ENCODE measurements at regions not wholly inside any gene's neighbourhood (a gene's known extent, or its start where the extent isn't known, plus 50 kb on each side); places are given as distances from the start of the nearest gene placed in this dataset.

DNA sequence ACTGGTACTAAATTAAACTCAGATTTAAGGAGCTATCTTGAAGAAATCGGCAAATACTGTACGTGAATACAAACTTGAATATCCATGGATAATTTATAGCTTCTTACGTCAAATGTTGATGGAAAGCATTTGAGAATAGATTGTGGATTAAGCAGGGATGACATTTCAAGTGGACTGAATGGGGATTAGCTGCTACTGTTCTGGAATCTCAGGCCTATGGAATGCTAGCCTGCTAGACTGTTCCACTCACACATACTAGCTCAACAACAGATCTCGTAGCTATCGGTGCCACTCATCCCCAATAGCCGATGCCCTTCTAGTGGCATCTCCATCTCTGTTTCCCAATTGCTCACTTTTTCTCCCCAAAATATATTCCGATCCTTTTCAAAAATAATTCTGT, 62.0 kb upstream of the USP25 start:
- no peak overlapping the region for H3K18ac ChIP-seq (ENCODE audit: insufficient read length, low read depth, low read length)
- no peak overlapping the region for H2BK5ac ChIP-seq (ENCODE audit: insufficient read length, low read length)
- H2BK12ac ChIP-seq (ENCODE audit: insufficient read length, low read depth, low read length): no peak overlapping the region
- H2AFZ ChIP-seq (ENCODE audit: low read length): no peak overlapping the region
- H4K91ac ChIP-seq (ENCODE audit: insufficient read length, low read depth, low read length): no peak overlapping the region
- H3K56ac ChIP-seq (ENCODE audit: insufficient read length, low read depth, low read length): no peak overlapping the region
- H3K9me3 ChIP-seq (ENCODE audit: control insufficient read depth, low read depth, low read length): no peaks in the 10 kb centered on the region
- Mint-ChIP-seq H3K36me3 (ENCODE audit: insufficient read depth in 1 of 3, low read depth in 3 of 3) (no peaks in the 10 kb centered on the region), H3K9me3 (no peaks in the 10 kb centered on the region), H3K27me3 (ENCODE audit: low read depth) (no peaks in the 10 kb centered on the region), H3K27ac (no peak overlapping the region), H3K4me1 (0 out of 4 replicates have a peak, but pooled peaks cover 0 to 2% of the 10 kb centered on the region in 2 experiments), H3K4me3 (no peak overlapping the region)
- no peak overlapping the region for H2BK20ac ChIP-seq (ENCODE audit: low read depth, low read length, poor library complexity, severe bottlenecking)
- no peak for DNase-seq
- no peak overlapping the region for H3K27ac ChIP-seq (ENCODE audit: insufficient read length, low read depth, low read length)
- H2BK15ac ChIP-seq (ENCODE audit: low read depth, low read length): no peak overlapping the region
- no peaks in the 10 kb centered on the region for H4K20me1 ChIP-seq (ENCODE audit: control insufficient read depth, insufficient read depth, insufficient read length)
- H3K14ac ChIP-seq (ENCODE audit: insufficient read depth, low read length): no peak overlapping the region
- H3T11ph ChIP-seq (ENCODE audit: low read length): no peak overlapping the region
- 100% methylated on average over 1 of the region's 7 CpGs for whole genome bisulfite sequencing (ENCODE audit: extremely low coverage, insufficient read length, low lambda C conversion rate)
- no peaks in the 10 kb centered on the region for H3K79me2 ChIP-seq (ENCODE audit: insufficient read depth, low read length)
- H3K4ac ChIP-seq (ENCODE audit: low read depth, low read length): no peak overlapping the region
- TF ChIP-seq, protein P1, sequence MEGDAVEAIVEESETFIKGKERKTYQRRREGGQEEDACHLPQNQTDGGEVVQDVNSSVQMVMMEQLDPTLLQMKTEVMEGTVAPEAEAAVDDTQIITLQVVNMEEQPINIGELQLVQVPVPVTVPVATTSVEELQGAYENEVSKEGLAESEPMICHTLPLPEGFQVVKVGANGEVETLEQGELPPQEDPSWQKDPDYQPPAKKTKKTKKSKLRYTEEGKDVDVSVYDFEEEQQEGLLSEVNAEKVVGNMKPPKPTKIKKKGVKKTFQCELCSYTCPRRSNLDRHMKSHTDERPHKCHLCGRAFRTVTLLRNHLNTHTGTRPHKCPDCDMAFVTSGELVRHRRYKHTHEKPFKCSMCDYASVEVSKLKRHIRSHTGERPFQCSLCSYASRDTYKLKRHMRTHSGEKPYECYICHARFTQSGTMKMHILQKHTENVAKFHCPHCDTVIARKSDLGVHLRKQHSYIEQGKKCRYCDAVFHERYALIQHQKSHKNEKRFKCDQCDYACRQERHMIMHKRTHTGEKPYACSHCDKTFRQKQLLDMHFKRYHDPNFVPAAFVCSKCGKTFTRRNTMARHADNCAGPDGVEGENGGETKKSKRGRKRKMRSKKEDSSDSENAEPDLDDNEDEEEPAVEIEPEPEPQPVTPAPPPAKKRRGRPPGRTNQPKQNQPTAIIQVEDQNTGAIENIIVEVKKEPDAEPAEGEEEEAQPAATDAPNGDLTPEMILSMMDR (conservative IDR thresholded peaks at IDR 0.05): no peak
- no peak overlapping the region for H2AK5ac ChIP-seq (ENCODE audit: insufficient read length, low read length)
- no peak overlapping the region for H3K9ac ChIP-seq (ENCODE audit: extremely low read depth, insufficient read length, low read length)
- H3K23me2 ChIP-seq (ENCODE audit: insufficient read length, low read depth, low read length, poor library complexity, severe bottlenecking): no peaks in the 10 kb centered on the region
- H3K79me1 ChIP-seq (ENCODE audit: insufficient read depth, low read depth, low read length, poor library complexity, severe bottlenecking): no peaks in the 10 kb centered on the region
- no peak overlapping the region for H2BK120ac ChIP-seq (ENCODE audit: low read depth, low read length, poor library complexity, severe bottlenecking)
- H4K5ac ChIP-seq (ENCODE audit: insufficient read length, low read depth, low read length): no peak overlapping the region
- no peaks in the 10 kb centered on the region for H3K4me1 ChIP-seq (ENCODE audit: insufficient read depth, low read length)
- no peak overlapping the region for H3K4me2 ChIP-seq (ENCODE audit: insufficient read depth, insufficient read length, low read length)
- no peak overlapping the region for H3K23ac ChIP-seq (ENCODE audit: insufficient read length, low read depth, low read length)
- H3K27me3 ChIP-seq (ENCODE audit: insufficient read depth, low read length): no peaks in the 10 kb centered on the region
- H4K8ac ChIP-seq (replicated peaks; ENCODE audit: insufficient read length, low read depth, low read length): no peak overlapping the region
